Ishikawa (cell line): ENCODE measurements at regions not wholly inside any gene's neighbourhood (a gene's known extent, or its start where the extent isn't known, plus 50 kb on each side); places are given as distances from the start of the nearest gene placed in this dataset.

Experiments used
- CEBPB ChIP-seq: IDR thresholded peaks from 2 replicates; pipeline ENCODE4 v1.6.1; 2012
- CREB1 ChIP-seq: IDR thresholded peaks from 2 replicates; pipeline ENCODE4 v1.6.1; 2012; ENCODE audit warnings: low read depth
- EGR1 ChIP-seq: IDR thresholded peaks from 2 replicates; pipeline ENCODE4 v1.6.1; 2012
- EP300 ChIP-seq: IDR thresholded peaks from 2 replicates; pipeline ENCODE4 v1.6.1; 2012; ENCODE audit warnings: borderline replicate concordance
- FOXM1 ChIP-seq: IDR thresholded peaks from 2 replicates; pipeline ENCODE4 v1.6.1; 2012; ENCODE audit warnings: low read depth, borderline replicate concordance
- MAX ChIP-seq: IDR thresholded peaks from 2 replicates; pipeline ENCODE4 v1.6.1; 2012
- NFIC ChIP-seq: IDR thresholded peaks from 2 replicates; pipeline ENCODE4 v1.6.1; 2012
- RAD21 ChIP-seq: IDR thresholded peaks from 2 replicates; pipeline ENCODE4 v1.6.1; 2012; ENCODE audit warnings: low read depth
- REST ChIP-seq: IDR thresholded peaks from 2 replicates; pipeline ENCODE4 v1.6.1; 2012; ENCODE audit warnings: low read depth, mild to moderate bottlenecking
- TAF1 ChIP-seq: IDR thresholded peaks from 2 replicates; pipeline ENCODE4 v1.6.1; 2012; ENCODE audit warnings: low read depth, mild to moderate bottlenecking
- TCF12 ChIP-seq: IDR thresholded peaks from 2 replicates; pipeline ENCODE4 v1.6.1; 2012; ENCODE audit warnings: low read depth
- TEAD4 ChIP-seq: IDR thresholded peaks from 2 replicates; pipeline ENCODE4 v1.6.1; 2012
- USF1 ChIP-seq: IDR thresholded peaks from 2 replicates; pipeline ENCODE4 v1.6.1; 2012
- YY1 ChIP-seq: IDR thresholded peaks from 2 replicates; pipeline ENCODE4 v1.6.1; 2012; ENCODE audit warnings: low read depth
- ZBTB7A ChIP-seq: IDR thresholded peaks from 2 replicates; pipeline ENCODE4 v1.6.1; 2012; ENCODE audit warnings: low read depth

GRCh38 chr3:5358911-5359310, 171.4 kb downstream of the EDEM1 start:
- TF ChIP-seq TAF1, result no peak
- TF ChIP-seq REST, result no peak
- no peak for TF ChIP-seq FOXM1
- TF ChIP-seq YY1, result no peak
- TF ChIP-seq ZBTB7A, result no peak
- no peak for TF ChIP-seq RAD21
- TF ChIP-seq EGR1, result no peak
- no peak for TF ChIP-seq MAX
- no peak for TF ChIP-seq USF1
- no peak for TF ChIP-seq NFIC
- no peak for TF ChIP-seq CREB1
- no peak for TF ChIP-seq CEBPB
- TF ChIP-seq EP300, result no peak
- no peak for TF ChIP-seq TCF12
- TF ChIP-seq TEAD4, result no peak

GRCh38 chr3:5360453-5360852, 172.9 kb downstream of the EDEM1 start:
- TF ChIP-seq TCF12, result no peak
- no peak for TF ChIP-seq FOXM1
- no peak for TF ChIP-seq RAD21
- no peak for TF ChIP-seq CREB1
- no peak for TF ChIP-seq CEBPB
- TF ChIP-seq USF1, result no peak
- TF ChIP-seq ZBTB7A, result no peak
- no peak for TF ChIP-seq TEAD4
- TF ChIP-seq EGR1, result no peak
- no peak for TF ChIP-seq EP300
- TF ChIP-seq NFIC, result no peak

- TF ChIP-seq NFIC (no peak), EGR1 (no peak), RAD21 (no peak), TCF12 (no peak), CREB1 (no peak), TAF1 (no peak), MAX (no peak), EP300 (no peak), USF1 (no peak), REST (no peak), FOXM1 (no peak), YY1 (no peak), TEAD4 (no peak), CEBPB (no peak)
Measured at GRCh38 chr3:5366746-5367145, 179.2 kb downstream of the EDEM1 start.

GRCh38 chr3:5376761-5377160, 189.3 kb downstream of the EDEM1 start:
- TF ChIP-seq CREB1 (no peak), FOXM1 (no peak), CEBPB (no peak), EGR1 (no peak), TEAD4 (no peak), MAX (no peak), TAF1 (no peak), YY1 (no peak)

- no peak for TF ChIP-seq CEBPB
- TF ChIP-seq REST, result no peak
- no peak for TF ChIP-seq ZBTB7A
- no peak for TF ChIP-seq EGR1
- no peak for TF ChIP-seq CREB1
- no peak for TF ChIP-seq RAD21
- TF ChIP-seq FOXM1, result no peak
- TF ChIP-seq TAF1, result no peak
- no peak for TF ChIP-seq NFIC
- no peak for TF ChIP-seq TCF12
- TF ChIP-seq TEAD4, result no peak
- TF ChIP-seq USF1, result no peak
- no peak for TF ChIP-seq MAX
- TF ChIP-seq YY1, result no peak
- no peak for TF ChIP-seq EP300
Measured at GRCh38 chr3:5384557-5385236, 197.2 kb downstream of the EDEM1 start.
